HL-60 (cell line): ENCODE measurements at regions not wholly inside any gene's neighbourhood (a gene's known extent, or its start where the extent isn't known, plus 50 kb on each side); places are given as distances from the start of the nearest gene placed in this dataset.

Source experiments
- CTCF ChIP-seq: IDR thresholded peaks from one replicate; pipeline ENCODE4 v1.5.1; 2011; ENCODE audit warnings: low read length, control low read depth, inconsistent platforms; ENCODE audit not compliant: insufficient read depth
- GABPA ChIP-seq: IDR thresholded peaks from 2 replicates; pipeline ENCODE4 v1.6.1; 2012; ENCODE audit warnings: low read depth
- POLR2AphosphoS5 ChIP-seq: IDR thresholded peaks from 2 replicates; pipeline ENCODE4 v1.6.1; 2012; ENCODE audit warnings: low read depth
- REST ChIP-seq: IDR thresholded peaks from 2 replicates; pipeline ENCODE4 v1.6.1; 2012; ENCODE audit warnings: low read depth; ENCODE audit not compliant: insufficient replicate concordance

GRCh38 chr15:69731581-69731980, 279.0 kb downstream of the RPLP1 start:
- TF ChIP-seq CTCF (no peak), GABPA (no peak), POLR2AphosphoS5 (no peak), REST (no peak)
